HG02610 (cell line): ENCODE measurements at regions not wholly inside any gene's neighbourhood (a gene's known extent, or its start where the extent isn't known, plus 50 kb on each side); places are given as distances from the start of the nearest gene placed in this dataset.
A peak's percentile ranks its signal among the peaks of the same experiment; 100 is the strongest.

Source experiments
- ATAC-seq: cut with Tn5 transposase; IDR thresholded peaks from one replicate; pipeline ENCODE4 v1.9.1; 2021; ENCODE audit warnings: mild to moderate bottlenecking, moderate library complexity; ENCODE audit not compliant: unreplicated experiment

GRCh38 chr12:94717656-94718055 lies 67.3 kb upstream of the TMCC3 start:
- no peak for ATAC-seq

DNA sequence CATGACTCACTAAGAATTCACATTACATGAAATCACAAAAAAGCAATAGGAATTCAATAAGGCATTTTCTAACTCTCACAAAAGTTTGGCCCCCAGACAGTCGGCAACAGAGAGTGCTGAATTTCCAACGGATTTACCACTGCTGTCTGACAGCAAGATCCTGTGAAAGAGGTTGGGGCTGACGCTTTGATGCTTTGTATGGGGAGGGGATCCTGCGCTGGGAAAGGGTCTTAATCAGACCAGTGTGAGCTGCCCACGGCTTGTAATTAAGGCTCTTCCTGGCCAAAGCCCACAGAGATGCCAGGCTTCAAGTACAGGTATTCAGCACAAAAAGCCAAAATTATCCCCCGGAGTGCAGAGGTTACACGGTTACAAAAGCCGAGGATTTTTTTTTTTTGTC lies 66.8 kb upstream of the TMCC3 start:
- no peak for ATAC-seq

DNA sequence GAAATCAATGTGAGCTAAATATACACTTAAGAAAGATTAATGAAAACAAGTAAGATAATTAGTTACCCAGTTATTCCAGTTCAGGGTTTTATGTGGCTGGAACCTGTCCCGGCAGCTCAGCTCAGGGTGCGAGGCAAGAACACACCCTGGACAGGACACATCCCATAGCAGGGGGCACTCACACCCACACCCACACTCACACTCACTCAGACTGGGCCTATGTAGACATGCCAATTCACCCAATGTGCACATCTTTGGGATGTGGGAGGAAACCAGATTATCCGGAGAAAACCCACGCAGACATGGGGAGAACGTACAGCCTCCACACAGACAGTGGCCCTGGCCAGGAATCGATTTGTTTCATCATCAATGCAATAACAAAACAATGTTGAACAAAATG lies 66.0 kb upstream of the TMCC3 start:
- no peak for ATAC-seq

- ATAC-seq: no peak
Observed at GRCh38 chr12:94714378-94715114, 64.2 kb upstream of the TMCC3 start.

- ATAC-seq: no peak
Observed at GRCh38 chr12:94712815-94713515, 62.6 kb upstream of the TMCC3 start.

GRCh38 chr12:94710933-94711332 lies 60.6 kb upstream of the TMCC3 start:
- no peak for ATAC-seq

GRCh38 chr12:94707892-94708291 lies 57.5 kb upstream of the TMCC3 start:
- no peak for ATAC-seq

- ATAC-seq: no peak
Observed at GRCh38 chr12:94707036-94707435, 56.7 kb upstream of the TMCC3 start.

- peak; percentile 84 for ATAC-seq
Observed at GRCh38 chr12:94706250-94706661, 55.9 kb upstream of the TMCC3 start.

DNA sequence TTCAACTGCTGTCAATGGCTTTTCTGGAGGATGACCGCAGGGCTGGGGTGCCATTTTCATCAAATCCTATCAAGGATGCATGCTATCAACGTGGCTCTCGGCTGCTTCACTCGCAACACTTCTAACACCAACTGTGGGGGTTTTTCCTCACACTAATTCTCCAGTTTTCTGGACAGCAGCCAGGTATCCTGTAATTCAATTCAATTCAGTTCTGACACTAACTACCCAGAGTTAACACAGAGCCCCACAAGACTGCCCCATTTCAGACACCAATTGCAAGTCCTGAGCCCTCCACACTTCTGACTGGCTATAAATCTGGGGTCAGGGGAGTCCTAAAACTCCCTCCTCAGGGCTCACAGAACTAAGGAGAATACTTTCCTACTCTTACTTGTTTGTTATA lies 55.3 kb upstream of the TMCC3 start:
- no peak for ATAC-seq

GRCh38 chr12:94704452-94705306 lies 54.3 kb upstream of the TMCC3 start:
- no peak for ATAC-seq

DNA sequence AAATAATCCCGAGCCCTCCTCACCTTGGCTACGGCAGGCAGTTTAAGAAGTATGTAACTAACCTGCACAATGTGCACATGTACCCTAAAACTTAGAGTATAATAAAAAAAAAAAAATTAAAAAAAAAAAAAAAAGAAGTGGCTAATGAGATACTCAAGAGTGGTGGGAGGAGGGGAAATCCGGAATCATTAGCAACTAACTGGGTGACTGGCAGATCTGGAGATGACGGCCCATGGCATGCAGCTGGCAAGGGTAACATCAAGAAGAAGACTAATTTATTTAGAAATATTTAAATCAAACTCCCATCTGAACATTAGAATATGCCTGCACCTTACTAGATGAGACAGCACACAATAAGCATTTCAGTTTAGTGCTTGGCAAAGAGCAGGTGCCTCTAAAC lies 52.3 kb upstream of the TMCC3 start:
- ATAC-seq: no peak

DNA sequence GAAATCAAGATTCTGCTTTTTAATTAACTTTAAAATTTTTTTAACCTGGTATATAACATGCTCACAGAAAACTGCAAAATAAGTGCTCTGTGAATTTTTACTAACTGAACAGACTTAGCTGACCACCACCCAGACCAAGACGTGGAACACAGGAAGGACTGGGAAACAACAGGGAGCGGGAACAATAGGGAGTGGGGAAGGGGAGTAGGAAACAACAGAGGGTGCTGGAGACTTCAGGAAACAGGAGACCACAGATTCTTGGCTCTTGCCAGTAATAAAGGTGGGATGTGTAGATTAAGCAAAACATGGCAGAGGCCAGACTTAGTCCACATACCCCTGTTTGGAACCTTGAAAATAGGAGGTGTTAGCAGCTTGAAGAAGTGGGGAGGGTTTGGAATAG lies 51.4 kb upstream of the TMCC3 start:
- ATAC-seq: no peak

DNA sequence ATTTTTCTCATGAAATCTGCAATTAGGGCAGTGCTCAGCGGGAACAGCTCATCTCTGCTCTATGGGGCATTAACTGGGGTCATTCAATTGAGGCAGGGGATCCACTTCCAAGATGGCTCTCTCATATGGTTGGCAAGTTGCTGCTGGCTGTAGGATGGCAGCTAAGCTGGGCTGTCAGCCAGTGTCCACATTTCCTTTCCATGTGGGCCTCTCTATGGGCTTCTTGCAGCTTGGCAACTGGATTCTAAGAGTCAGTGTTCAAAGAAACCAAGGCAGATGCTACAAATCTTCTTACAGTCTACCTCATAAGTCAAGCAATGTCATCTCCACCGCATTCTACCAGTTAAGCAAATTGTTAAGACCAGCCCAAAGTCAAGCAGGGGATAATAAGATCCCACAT lies 50.3 kb upstream of the TMCC3 start:
- ATAC-seq: no peak
